ENCODE measurements at regions not wholly inside any gene's neighbourhood (a gene's known extent, or its start where the extent isn't known, plus 50 kb on each side); places are given as distances from the start of the nearest gene placed in this dataset.
A peak's percentile ranks its signal among the peaks of the same experiment; 100 is the strongest.
"Not testable (repeated sequence)": the region's sequence is repeated elsewhere in the genome, so short reads cannot be mapped to it uniquely, and the experiment has no call there.

DNA sequence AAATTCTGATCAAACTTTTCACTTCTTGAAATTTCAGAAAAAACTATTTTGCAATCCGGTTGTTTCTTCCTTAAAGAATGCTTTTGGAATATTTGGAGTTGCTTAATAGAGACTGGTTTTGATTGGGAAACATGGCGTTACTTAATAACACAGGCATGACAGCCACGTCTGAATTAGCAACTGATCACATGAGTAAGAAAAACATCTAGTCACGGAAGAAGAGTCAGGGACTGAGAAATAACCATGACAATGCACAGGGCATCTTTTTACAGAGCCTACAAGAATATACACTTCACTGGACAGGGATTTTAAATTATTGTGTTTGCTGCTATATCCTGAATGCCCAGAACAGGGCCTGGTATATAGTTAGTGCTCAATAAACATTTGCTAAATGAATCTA is 94.1 kb upstream of the NOTCH2NLA start:
- H3K4me3 Mint-ChIP-seq; H3K27ac Mint-ChIP-seq; H3K9me3 Mint-ChIP-seq; ATAC-seq (ENCODE audit: low read depth); H3K27me3 Mint-ChIP-seq; CTCF ChIA-PET; H3K4me1 Mint-ChIP-seq; POLR2A ChIA-PET; H3K36me3 Mint-ChIP-seq (ENCODE audit: low read depth); intact Hi-C loops (cut with micrococcal nuclease); DNase-seq: not testable (repeated sequence)

- POLR2A ChIA-PET; ATAC-seq (ENCODE audit: low read depth); H3K36me3 Mint-ChIP-seq (ENCODE audit: low read depth); intact Hi-C loops (cut with micrococcal nuclease); H3K27ac Mint-ChIP-seq; CTCF ChIA-PET; H3K27me3 Mint-ChIP-seq; H3K4me3 Mint-ChIP-seq; DNase-seq; H3K4me1 Mint-ChIP-seq; H3K9me3 Mint-ChIP-seq: not testable (repeated sequence)
These were observed 89.9 kb upstream of the NOTCH2NLA start for GRCh38 chr1:146318715-146319114.

- H3K36me3 Mint-ChIP-seq (ENCODE audit: low read depth); H3K27ac Mint-ChIP-seq; H3K4me1 Mint-ChIP-seq; POLR2A ChIA-PET; H3K27me3 Mint-ChIP-seq; intact Hi-C loops (cut with micrococcal nuclease); H3K9me3 Mint-ChIP-seq; ATAC-seq (ENCODE audit: low read depth); CTCF ChIA-PET; DNase-seq; H3K4me3 Mint-ChIP-seq: not testable (repeated sequence)
These were observed 89.0 kb upstream of the NOTCH2NLA start for GRCh38 chr1:146317785-146318184.

DNA sequence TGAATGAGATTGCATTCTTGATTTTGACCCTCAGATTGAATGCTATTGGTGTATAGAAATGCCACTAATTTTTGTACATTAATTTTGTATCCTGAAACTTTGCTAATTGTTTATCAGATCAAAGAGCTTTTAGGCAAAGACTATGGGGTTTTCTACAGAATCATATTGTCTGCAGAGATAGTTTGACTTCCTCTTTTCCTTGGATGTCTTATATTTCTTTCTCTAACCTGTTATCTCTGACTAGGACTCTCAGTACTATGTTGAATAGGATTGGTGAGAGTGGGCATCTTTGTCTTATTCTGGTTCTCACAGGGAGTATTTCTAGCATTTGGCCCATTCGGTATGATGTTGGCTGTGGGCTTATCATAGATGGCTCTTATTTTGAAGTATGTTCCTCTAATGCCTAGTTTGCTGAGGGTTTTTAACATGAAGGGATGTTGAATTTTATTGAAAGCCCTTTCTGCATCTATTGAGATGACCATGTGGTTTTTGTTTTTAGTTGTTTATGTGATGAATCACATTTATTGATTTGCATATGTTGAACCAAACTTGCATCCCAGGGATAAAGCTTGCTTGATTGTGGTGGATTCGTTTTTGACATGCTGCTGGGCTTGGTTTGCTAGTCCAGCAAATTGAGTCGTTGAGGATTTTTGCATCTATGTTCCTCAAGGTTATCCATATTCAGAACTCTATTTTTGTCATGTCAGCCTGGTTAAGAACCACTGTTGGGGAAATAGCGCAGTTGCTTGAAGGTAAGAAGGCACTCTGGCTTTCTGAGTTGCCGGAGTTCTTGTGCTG is 85.8 kb upstream of the NOTCH2NLA start:
- H3K27ac Mint-ChIP-seq; H3K27me3 Mint-ChIP-seq; H3K4me1 Mint-ChIP-seq; intact Hi-C loops (cut with micrococcal nuclease); H3K36me3 Mint-ChIP-seq (ENCODE audit: low read depth); POLR2A ChIA-PET; DNase-seq; H3K4me3 Mint-ChIP-seq; H3K9me3 Mint-ChIP-seq; CTCF ChIA-PET; ATAC-seq (ENCODE audit: low read depth): not testable (repeated sequence)

DNA sequence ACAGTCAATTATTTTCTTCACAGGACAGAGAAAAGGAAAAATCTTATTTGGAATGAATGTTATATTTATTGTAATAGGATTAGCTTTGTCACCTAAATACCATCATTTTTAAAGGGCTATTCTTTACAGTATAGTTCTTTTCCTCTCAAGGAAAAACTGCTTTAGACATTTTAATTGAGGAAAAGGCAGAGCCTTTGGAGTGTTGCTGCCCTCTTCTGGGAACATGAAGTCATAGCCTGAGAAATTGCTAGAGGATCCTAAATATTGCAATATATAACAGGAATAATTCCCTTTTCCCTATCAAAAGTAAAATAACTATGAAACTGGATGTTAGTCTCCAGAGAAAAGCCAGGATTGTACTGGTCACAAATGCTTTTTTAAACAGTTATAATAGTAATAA is 81.8 kb upstream of the NOTCH2NLA start:
- H3K4me3 Mint-ChIP-seq; H3K36me3 Mint-ChIP-seq (ENCODE audit: low read depth); ATAC-seq (ENCODE audit: low read depth); intact Hi-C loops (cut with micrococcal nuclease); H3K27ac Mint-ChIP-seq; DNase-seq; H3K27me3 Mint-ChIP-seq; CTCF ChIA-PET; H3K4me1 Mint-ChIP-seq; H3K9me3 Mint-ChIP-seq; POLR2A ChIA-PET: not testable (repeated sequence)

DNA sequence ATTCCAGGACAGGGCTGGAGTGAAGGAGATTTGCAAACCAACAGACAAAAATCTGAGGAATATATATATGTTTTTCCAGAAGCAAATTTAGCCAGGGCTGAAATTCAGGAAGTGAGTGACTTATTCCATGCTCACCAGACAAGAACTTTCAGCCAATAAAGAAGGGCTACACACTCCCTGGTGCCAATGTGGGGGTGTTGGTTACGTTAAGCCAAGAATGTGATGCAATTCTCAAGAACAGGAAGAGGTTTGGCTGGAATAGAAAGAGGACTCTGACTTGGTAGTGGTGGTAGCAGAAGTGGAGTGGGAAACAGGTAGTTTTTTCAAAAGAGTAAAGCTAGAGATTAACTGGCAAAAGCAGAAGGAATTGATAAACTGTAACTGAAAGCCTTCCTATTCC is 80.6 kb upstream of the NOTCH2NLA start:
- H3K27me3 Mint-ChIP-seq; H3K36me3 Mint-ChIP-seq (ENCODE audit: low read depth); CTCF ChIA-PET; intact Hi-C loops (cut with micrococcal nuclease); POLR2A ChIA-PET; H3K9me3 Mint-ChIP-seq; H3K4me1 Mint-ChIP-seq; H3K4me3 Mint-ChIP-seq; H3K27ac Mint-ChIP-seq; ATAC-seq (ENCODE audit: low read depth); DNase-seq: not testable (repeated sequence)

DNA sequence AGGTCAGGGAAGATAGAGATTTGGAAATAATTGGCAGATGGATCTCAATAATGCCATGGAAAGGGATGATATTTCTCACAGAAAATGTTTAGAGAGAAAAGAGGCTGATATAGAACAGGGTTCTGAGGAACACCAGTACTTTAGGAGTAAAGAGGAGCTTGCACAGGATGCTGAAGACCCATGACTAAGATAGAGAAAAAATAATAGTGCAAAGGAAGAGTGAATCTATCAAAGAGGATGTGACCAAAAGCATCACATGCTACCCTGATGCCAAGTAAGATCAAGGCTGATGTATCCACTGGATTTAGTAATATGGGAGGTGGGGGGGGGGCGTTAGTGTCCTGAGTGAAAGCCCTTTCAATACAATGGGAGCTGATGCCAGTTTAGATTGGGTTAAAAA is 80.1 kb upstream of the NOTCH2NLA start:
- H3K27ac Mint-ChIP-seq; CTCF ChIA-PET; H3K4me1 Mint-ChIP-seq; intact Hi-C loops (cut with micrococcal nuclease); H3K27me3 Mint-ChIP-seq; DNase-seq; ATAC-seq (ENCODE audit: low read depth); H3K4me3 Mint-ChIP-seq; H3K36me3 Mint-ChIP-seq (ENCODE audit: low read depth); H3K9me3 Mint-ChIP-seq; POLR2A ChIA-PET: not testable (repeated sequence)

DNA sequence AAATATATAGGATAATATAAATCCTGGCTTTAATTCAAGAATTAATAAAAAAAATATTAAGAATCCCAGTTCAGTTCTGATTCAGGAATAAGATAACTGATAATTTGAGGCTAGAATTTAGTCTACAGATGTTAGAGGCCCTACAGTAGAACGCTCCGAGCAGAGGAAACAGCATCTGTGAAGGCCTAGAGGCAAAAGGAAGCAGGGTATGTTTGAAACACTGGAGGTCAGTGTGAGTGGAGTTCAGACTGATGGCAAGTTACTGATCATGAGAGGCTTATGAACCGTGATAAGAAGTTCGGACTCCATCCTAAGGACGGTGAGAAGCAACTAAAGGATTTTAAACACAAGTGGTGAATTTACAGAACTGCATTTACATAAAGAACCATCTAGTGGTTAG is 79.3 kb upstream of the NOTCH2NLA start:
- H3K9me3 Mint-ChIP-seq; intact Hi-C loops (cut with micrococcal nuclease); H3K4me3 Mint-ChIP-seq: not testable (repeated sequence)

GRCh38 chr1:146307632-146308031 is 78.8 kb upstream of the NOTCH2NLA start:
- intact Hi-C loops (cut with micrococcal nuclease); H3K36me3 Mint-ChIP-seq (ENCODE audit: low read depth); H3K27me3 Mint-ChIP-seq; H3K4me1 Mint-ChIP-seq; H3K9me3 Mint-ChIP-seq; POLR2A ChIA-PET; H3K4me3 Mint-ChIP-seq; DNase-seq; CTCF ChIA-PET; H3K27ac Mint-ChIP-seq: not testable (repeated sequence)
- peak; percentile 97 for ATAC-seq (ENCODE audit: low read depth)

More for the DNA sequence above, 79.3 kb upstream of the NOTCH2NLA start:
- H3K27me3 Mint-ChIP-seq; H3K4me1 Mint-ChIP-seq; H3K27ac Mint-ChIP-seq; H3K36me3 Mint-ChIP-seq (ENCODE audit: low read depth); DNase-seq; POLR2A ChIA-PET; CTCF ChIA-PET: not testable (repeated sequence)
- peak; percentile 32 for ATAC-seq (ENCODE audit: low read depth)

DNA sequence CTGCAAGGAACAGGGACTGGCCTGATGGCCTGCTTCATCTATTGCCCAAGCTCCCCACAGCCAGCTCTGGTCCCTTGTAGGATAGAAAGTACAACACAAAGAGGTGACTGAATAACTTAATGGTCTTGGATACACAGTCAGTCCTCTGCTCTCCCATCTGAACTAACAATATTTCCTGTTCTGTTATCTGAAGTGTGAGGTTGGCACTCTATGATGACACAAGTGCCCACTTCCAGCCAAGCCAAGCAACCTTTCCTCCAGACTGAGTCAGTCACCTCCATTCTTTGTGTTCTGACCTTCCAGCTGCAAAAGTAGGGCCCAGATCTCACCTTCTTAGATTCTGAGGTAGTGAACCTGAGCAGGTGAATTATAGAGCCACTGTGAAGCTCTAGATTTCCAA is 77.8 kb upstream of the NOTCH2NLA start:
- H3K27me3 Mint-ChIP-seq; H3K27ac Mint-ChIP-seq; H3K4me3 Mint-ChIP-seq; intact Hi-C loops (cut with micrococcal nuclease); H3K4me1 Mint-ChIP-seq; ATAC-seq (ENCODE audit: low read depth); CTCF ChIA-PET; H3K36me3 Mint-ChIP-seq (ENCODE audit: low read depth); H3K9me3 Mint-ChIP-seq; DNase-seq; POLR2A ChIA-PET: not testable (repeated sequence)

GRCh38 chr1:146305442-146305841 is 76.6 kb upstream of the NOTCH2NLA start:
- intact Hi-C loops (cut with micrococcal nuclease), result not testable (repeated sequence)

DNA sequence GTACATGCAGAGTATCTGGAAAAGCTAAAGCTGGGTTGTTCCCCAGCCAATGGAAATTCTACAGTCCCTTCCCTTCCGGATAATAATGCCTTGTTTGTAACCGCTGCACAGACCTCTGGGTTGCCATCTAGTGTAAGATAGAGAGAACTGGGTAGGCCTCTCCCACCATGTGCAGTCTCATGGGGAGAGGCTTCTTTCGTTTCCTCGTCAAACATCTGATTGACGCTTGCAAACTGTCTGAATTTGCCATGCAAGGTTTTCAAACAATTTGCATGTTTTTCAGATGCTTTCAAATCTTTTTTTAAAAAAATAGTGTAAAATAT is 69.7 kb upstream of the NOTCH2NLA start:
- intact Hi-C loops (cut with micrococcal nuclease); H3K4me1 Mint-ChIP-seq; H3K36me3 Mint-ChIP-seq (ENCODE audit: low read depth); H3K27me3 Mint-ChIP-seq; H3K9me3 Mint-ChIP-seq; H3K27ac Mint-ChIP-seq; DNase-seq; H3K4me3 Mint-ChIP-seq; POLR2A ChIA-PET; CTCF ChIA-PET: not testable (repeated sequence)
- ATAC-seq (ENCODE audit: low read depth), result peak; percentile 96

More at GRCh38 chr1:146305442-146305841, 76.6 kb upstream of the NOTCH2NLA start:
- H3K27ac Mint-ChIP-seq; H3K36me3 Mint-ChIP-seq (ENCODE audit: low read depth); CTCF ChIA-PET; H3K27me3 Mint-ChIP-seq; POLR2A ChIA-PET; ATAC-seq (ENCODE audit: low read depth); H3K4me1 Mint-ChIP-seq; H3K4me3 Mint-ChIP-seq; H3K9me3 Mint-ChIP-seq; DNase-seq: not testable (repeated sequence)

Data from activated B cell treated with CpG ODN at 0.5 μM for 24 hours (primary cell).